ENCODE measurements at regions not wholly inside any gene's neighbourhood (a gene's known extent, or its start where the extent isn't known, plus 50 kb on each side); places are given as distances from the start of the nearest gene placed in this dataset.
A peak's percentile ranks its signal among the peaks of the same experiment; 100 is the strongest.

DNA sequence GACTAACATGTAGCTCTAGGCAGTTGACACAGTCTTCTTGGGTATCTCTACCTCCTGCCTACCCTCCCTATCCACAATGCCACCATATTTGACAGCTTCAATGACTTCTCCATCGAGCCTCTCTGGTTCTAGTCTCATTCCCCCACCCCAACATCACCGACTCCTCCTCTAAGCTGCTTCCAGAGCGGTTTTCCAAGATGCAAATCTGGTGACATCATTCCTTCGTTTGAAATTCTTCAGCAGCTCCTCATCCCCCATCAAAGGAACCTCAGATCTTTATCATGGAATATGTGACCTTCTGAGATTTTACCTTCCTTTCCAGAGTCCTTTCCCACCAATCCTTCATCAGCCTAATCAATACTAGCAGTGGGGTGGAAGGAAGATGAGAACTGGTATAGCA is 352.4 kb upstream of the RUNX1 start:
- POLR2A ChIA-PET = interaction anchor here (0.7 kb wide), 1 partner anchor 360 kb away, joined by 3 read pairs; no protein-coding TSS in a partner anchor

DNA sequence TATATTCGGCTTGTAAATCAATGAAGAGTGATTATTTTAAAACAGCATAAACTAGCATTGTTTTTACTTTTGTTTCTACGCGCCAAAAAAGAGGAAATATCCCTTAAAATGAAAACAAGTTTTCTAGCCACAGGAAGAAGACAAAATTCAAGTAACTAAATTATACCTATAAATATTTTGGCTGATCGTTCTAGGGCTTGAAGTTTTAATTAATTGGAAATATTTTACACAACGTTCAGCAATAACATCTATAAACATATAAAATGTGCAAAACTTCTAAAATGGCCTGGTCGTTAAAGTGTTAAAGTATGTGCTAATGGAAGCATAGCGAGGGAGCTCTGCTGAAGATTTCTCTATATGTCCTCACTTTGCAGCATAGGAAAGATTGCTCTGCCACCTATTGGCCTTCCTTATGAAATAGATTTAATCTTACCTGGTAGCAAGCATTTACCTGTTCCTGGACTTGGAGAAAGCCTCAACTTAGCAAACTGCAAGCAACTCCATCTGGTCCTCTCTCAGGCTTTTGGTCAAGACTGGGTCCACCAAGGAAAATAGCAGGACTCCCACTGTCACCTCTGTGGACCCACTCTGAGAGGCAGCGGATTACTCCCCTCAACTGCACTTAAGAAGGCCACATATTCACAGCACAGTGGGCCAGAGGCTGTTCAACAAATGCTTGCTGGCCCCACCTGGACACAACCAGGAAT is 351.3 kb upstream of the RUNX1 start:
- CTCF ChIA-PET = interaction anchor here (0.6 to 1.3 kb wide), 5 partner anchors 443 to 655 kb away, joined by 3 to 8 read pairs (median 3); no protein-coding TSS in a partner anchor
- Histone ChIP-seq H3K4me3 (ENCODE audit: low read depth in 2 of 2, low read length in 2 of 2) (no peak overlapping the region), H3K4me1 (ENCODE audit: control insufficient read depth, insufficient read depth, low read length) (0 out of 2 replicates have a peak, but pooled peaks cover 4% of the 10 kb centered on the region), H3K36me3 (ENCODE audit: control insufficient read depth, insufficient read depth, low read length) (no peaks in the 10 kb centered on the region), H3K9me3 (ENCODE audit: control insufficient read depth, insufficient read depth, low read depth, low read length) (no peaks in the 10 kb centered on the region), H3K27me3 (ENCODE audit: control insufficient read depth, insufficient read depth, low read length) (no peaks in the 10 kb centered on the region), H3K27ac (ENCODE audit: low read length) (no peak overlapping the region)
- POLR2A ChIA-PET = interaction anchor here (0.5 kb wide), 1 partner anchor 510 kb away, joined by 3 read pairs; no protein-coding TSS in a partner anchor
- no TSS peak for BruUV-seq (replicated peaks)
- in situ Hi-C loops (cut with HindIII; ENCODE audit: low pct_unique_long_range_greater_than_20kb, low sequenced_read_pairs) = no loop called here
- intact Hi-C loops (cut with micrococcal nuclease; ENCODE audit: unreplicated experiment) = loop anchor here (1.0 to 5.0 kb wide), 3 partner anchors 349 to 653 kb away; no protein-coding TSS in a partner anchor
- TF ChIP-seq, protein P1, sequence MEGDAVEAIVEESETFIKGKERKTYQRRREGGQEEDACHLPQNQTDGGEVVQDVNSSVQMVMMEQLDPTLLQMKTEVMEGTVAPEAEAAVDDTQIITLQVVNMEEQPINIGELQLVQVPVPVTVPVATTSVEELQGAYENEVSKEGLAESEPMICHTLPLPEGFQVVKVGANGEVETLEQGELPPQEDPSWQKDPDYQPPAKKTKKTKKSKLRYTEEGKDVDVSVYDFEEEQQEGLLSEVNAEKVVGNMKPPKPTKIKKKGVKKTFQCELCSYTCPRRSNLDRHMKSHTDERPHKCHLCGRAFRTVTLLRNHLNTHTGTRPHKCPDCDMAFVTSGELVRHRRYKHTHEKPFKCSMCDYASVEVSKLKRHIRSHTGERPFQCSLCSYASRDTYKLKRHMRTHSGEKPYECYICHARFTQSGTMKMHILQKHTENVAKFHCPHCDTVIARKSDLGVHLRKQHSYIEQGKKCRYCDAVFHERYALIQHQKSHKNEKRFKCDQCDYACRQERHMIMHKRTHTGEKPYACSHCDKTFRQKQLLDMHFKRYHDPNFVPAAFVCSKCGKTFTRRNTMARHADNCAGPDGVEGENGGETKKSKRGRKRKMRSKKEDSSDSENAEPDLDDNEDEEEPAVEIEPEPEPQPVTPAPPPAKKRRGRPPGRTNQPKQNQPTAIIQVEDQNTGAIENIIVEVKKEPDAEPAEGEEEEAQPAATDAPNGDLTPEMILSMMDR (IDR thresholded peaks at IDR 0.05) = peak; percentile 63
- TF ChIP-seq, protein P2, sequence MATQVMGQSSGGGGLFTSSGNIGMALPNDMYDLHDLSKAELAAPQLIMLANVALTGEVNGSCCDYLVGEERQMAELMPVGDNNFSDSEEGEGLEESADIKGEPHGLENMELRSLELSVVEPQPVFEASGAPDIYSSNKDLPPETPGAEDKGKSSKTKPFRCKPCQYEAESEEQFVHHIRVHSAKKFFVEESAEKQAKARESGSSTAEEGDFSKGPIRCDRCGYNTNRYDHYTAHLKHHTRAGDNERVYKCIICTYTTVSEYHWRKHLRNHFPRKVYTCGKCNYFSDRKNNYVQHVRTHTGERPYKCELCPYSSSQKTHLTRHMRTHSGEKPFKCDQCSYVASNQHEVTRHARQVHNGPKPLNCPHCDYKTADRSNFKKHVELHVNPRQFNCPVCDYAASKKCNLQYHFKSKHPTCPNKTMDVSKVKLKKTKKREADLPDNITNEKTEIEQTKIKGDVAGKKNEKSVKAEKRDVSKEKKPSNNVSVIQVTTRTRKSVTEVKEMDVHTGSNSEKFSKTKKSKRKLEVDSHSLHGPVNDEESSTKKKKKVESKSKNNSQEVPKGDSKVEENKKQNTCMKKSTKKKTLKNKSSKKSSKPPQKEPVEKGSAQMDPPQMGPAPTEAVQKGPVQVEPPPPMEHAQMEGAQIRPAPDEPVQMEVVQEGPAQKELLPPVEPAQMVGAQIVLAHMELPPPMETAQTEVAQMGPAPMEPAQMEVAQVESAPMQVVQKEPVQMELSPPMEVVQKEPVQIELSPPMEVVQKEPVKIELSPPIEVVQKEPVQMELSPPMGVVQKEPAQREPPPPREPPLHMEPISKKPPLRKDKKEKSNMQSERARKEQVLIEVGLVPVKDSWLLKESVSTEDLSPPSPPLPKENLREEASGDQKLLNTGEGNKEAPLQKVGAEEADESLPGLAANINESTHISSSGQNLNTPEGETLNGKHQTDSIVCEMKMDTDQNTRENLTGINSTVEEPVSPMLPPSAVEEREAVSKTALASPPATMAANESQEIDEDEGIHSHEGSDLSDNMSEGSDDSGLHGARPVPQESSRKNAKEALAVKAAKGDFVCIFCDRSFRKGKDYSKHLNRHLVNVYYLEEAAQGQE (IDR thresholded peaks at IDR 0.05; ENCODE audit: insufficient read depth in 1 of 2, low read depth in 2 of 2, low read length in 1 of 2) = no peak
- ATAC-seq (peak; percentile 92), DNase-seq (ENCODE audit: low read depth, low spot score) (peak; percentile 75)

More for the DNA sequence above, 352.4 kb upstream of the RUNX1 start:
- no peak for ATAC-seq
- intact Hi-C loops (cut with micrococcal nuclease; ENCODE audit: unreplicated experiment) (loop anchor here (2.0 to 5.0 kb wide), 2 partner anchors 509 to 654 kb away; no protein-coding TSS in a partner anchor), in situ Hi-C loops (cut with HindIII; ENCODE audit: low pct_unique_long_range_greater_than_20kb, low sequenced_read_pairs) (no loop called here)
- Histone ChIP-seq H3K27ac (ENCODE audit: low read length) (no peak overlapping the region), H3K27me3 (ENCODE audit: control insufficient read depth, insufficient read depth, low read length) (no peaks in the 10 kb centered on the region), H3K4me3 (ENCODE audit: low read depth in 2 of 2, low read length in 2 of 2) (no peak overlapping the region), H3K36me3 (ENCODE audit: control insufficient read depth, insufficient read depth, low read length) (no peaks in the 10 kb centered on the region), H3K9me3 (ENCODE audit: control insufficient read depth, insufficient read depth, low read depth, low read length) (no peaks in the 10 kb centered on the region), H3K4me1 (ENCODE audit: control insufficient read depth, insufficient read depth, low read length) (0 out of 2 replicates have a peak, but pooled peaks cover 4% of the 10 kb centered on the region)
- no peak for DNase-seq (ENCODE audit: low read depth, low spot score)
- TF ChIP-seq, protein P1 (IDR thresholded peaks at IDR 0.05) = no peak
- TF ChIP-seq POLR2AphosphoS5 (IDR thresholded peaks at IDR 0.05; ENCODE audit: low read depth, low read length) (no peak), SIN3A (IDR thresholded peaks at IDR 0.05; ENCODE audit: borderline replicate concordance, insufficient read depth, low read depth, low read length) (no peak), TCF7L2 (IDR thresholded peaks at IDR 0.05; ENCODE audit: low read depth, low read length) (no peak)
- TF ChIP-seq, protein P2 (IDR thresholded peaks at IDR 0.05; ENCODE audit: insufficient read depth in 1 of 2, low read depth in 2 of 2, low read length in 1 of 2) = no peak
- CTCF ChIA-PET = interaction anchor here (1.3 kb wide), 1 partner anchor 512 kb away, joined by 3 read pairs; no protein-coding TSS in a partner anchor
- no TSS peak for BruUV-seq (replicated peaks)
